ENCODE measurements at regions not wholly inside any gene's neighbourhood (a gene's known extent, or its start where the extent isn't known, plus 50 kb on each side); places are given as distances from the start of the nearest gene placed in this dataset.

DNA sequence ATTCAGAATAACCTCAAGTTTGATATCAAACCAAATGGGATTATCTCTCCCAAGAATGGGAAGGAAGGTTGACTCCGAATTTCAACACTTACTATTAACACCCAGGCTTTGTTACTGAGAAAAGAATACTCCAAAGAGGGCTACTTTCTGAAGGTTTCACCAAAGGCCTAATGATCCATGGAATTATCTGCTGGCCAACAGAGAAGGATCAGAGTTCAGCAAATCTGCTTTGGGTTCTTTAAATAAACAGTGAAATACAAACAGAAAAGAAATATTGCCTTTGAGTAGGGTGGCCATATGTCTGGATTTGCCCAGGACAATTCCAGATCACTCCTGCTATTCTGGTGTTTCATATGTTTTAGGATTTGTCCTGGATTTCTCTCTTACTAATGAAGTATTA, 564.5 kb upstream of the PSMD7 start:
- no peaks in the 10 kb centered on the region for H3K36me3 Mint-ChIP-seq (ENCODE audit: low read depth)
- no peak overlapping the region for H3K27ac Mint-ChIP-seq
- H3K9me3 Mint-ChIP-seq, result peaks cover 11% of the 10 kb centered on the region
- no peaks in the 10 kb centered on the region for H3K27me3 Mint-ChIP-seq (ENCODE audit: low read depth)
- no peak overlapping the region for H3K4me3 Mint-ChIP-seq
- H3K4me1 Mint-ChIP-seq (ENCODE audit: low read depth), result peaks cover 1% of the 10 kb centered on the region

DNA sequence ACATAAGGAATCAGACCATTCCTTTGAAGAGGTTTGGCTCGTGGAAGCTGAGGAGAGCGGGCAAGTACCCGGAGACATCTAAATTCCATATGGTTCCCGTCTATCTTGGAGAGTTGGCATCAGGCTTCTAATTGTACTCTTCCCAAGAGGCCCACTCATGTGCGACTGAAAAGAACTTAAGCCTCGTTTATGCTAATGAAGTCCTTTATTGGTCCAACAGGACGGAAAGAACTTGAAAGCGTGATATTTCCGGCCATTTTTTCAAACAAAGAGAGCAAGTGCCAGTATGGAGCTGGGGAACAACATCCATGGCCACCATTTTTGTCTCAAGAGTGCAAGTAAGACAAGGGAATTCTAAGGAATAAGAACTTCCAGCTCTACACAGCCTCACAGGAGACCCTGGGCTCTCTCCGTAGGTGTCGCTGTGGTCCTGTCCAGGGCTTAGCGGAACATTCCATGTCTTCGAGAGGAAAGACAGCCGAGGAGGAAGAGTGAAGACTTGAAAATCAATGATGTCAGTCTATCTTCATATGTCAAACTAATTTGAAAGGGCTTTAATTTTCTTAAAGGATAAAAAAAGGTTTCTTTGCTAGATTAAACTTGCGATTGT, 566.0 kb upstream of the PSMD7 start:
- H3K27ac Mint-ChIP-seq, result no peak overlapping the region
- H3K36me3 Mint-ChIP-seq (ENCODE audit: low read depth), result no peaks in the 10 kb centered on the region
- peaks cover 1% of the 10 kb centered on the region for H3K4me1 Mint-ChIP-seq (ENCODE audit: low read depth)
- H3K27me3 Mint-ChIP-seq (ENCODE audit: low read depth), result no peaks in the 10 kb centered on the region
- H3K9me3 Mint-ChIP-seq, result peaks cover 14% of the 10 kb centered on the region
- H3K4me3 Mint-ChIP-seq, result no peak overlapping the region

- Mint-ChIP-seq H3K4me1 (ENCODE audit: low read depth) (no peaks in the 10 kb centered on the region), H3K4me3 (no peak overlapping the region), H3K9me3 (peaks cover 15% of the 10 kb centered on the region), H3K36me3 (ENCODE audit: low read depth) (no peaks in the 10 kb centered on the region), H3K27ac (no peak overlapping the region), H3K27me3 (ENCODE audit: low read depth) (no peaks in the 10 kb centered on the region)
These were observed 571.5 kb upstream of the PSMD7 start for GRCh38 chr16:73725156-73725555.

DNA sequence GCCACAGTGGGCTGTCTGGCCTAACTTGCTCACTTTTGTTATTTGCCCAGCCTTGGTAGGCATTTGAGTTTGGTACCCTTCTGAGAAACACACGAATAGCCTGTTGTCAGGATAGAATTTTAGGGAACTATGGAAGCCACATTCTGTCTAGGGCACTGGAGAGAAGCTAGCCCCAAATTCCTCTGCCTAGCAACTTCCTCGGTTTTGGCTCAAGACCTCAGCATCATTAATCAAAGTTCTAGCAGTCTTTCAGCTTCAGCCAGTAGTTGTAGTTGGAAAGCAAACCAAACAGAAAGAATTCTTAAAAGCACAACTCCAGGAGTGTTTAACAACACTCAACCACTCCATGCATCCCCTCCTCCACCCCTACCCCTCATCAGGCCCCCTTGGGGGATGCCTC, 572.1 kb upstream of the PSMD7 start:
- H3K36me3 Mint-ChIP-seq (ENCODE audit: low read depth), result no peaks in the 10 kb centered on the region
- H3K9me3 Mint-ChIP-seq, result peaks cover 9% of the 10 kb centered on the region
- H3K4me3 Mint-ChIP-seq, result no peak overlapping the region
- H3K4me1 Mint-ChIP-seq (ENCODE audit: low read depth), result no peaks in the 10 kb centered on the region
- no peaks in the 10 kb centered on the region for H3K27me3 Mint-ChIP-seq (ENCODE audit: low read depth)
- no peak overlapping the region for H3K27ac Mint-ChIP-seq

GRCh38 chr16:73717266-73717974, 579.2 kb upstream of the PSMD7 start:
- H3K9me3 Mint-ChIP-seq, result peaks cover 8% of the 10 kb centered on the region
- no peaks in the 10 kb centered on the region for H3K36me3 Mint-ChIP-seq (ENCODE audit: low read depth)
- H3K27ac Mint-ChIP-seq, result no peak overlapping the region
- H3K4me1 Mint-ChIP-seq (ENCODE audit: low read depth), result no peaks in the 10 kb centered on the region
- no peaks in the 10 kb centered on the region for H3K27me3 Mint-ChIP-seq (ENCODE audit: low read depth)
- H3K4me3 Mint-ChIP-seq, result no peak overlapping the region

GRCh38 chr16:73714976-73715375, 581.6 kb upstream of the PSMD7 start:
- Mint-ChIP-seq H3K4me3 (no peak overlapping the region), H3K9me3 (peaks cover 8% of the 10 kb centered on the region), H3K27ac (no peak overlapping the region), H3K4me1 (ENCODE audit: low read depth) (no peaks in the 10 kb centered on the region), H3K36me3 (ENCODE audit: low read depth) (no peaks in the 10 kb centered on the region), H3K27me3 (ENCODE audit: low read depth) (no peaks in the 10 kb centered on the region)

DNA sequence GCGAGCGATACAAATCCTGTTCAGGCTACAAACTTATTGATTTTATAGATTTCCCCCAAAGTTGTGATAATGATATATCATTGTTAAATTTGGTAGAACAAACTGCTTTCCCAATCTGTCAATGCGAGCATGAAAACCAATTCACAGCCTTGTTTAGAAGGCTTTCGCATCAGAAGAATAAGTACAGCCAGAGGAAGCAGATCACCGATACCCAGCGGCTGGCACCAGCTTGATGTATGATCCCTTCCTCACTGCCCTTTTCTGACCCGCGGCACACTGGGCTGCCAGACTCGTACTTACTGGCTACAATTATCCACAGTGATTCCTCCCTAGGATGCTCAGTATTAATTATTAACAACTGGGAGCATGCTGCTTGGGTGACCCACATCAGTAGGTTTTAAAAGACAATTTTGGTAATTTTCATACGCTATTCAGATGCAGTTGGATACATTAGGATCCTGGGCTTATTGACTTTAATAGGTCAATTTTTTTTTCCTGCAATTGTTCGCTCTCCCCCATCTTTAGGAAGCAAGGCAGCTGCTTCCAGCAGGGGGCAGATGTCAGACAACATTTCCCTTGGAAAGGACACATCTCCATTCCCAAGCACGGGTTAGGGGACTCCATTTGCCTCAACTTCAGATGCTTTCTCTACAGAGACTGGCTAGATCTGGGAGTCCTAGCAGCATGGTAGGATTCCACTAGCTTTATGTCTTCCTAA, 582.7 kb upstream of the PSMD7 start:
- Mint-ChIP-seq H3K27me3 (ENCODE audit: low read depth) (no peaks in the 10 kb centered on the region), H3K27ac (no peak overlapping the region), H3K4me1 (ENCODE audit: low read depth) (no peaks in the 10 kb centered on the region), H3K9me3 (peaks cover 8% of the 10 kb centered on the region), H3K4me3 (no peak overlapping the region), H3K36me3 (ENCODE audit: low read depth) (no peaks in the 10 kb centered on the region)

- no peak overlapping the region for H3K4me3 Mint-ChIP-seq
- H3K9me3 Mint-ChIP-seq, result peaks cover 8% of the 10 kb centered on the region
- H3K4me1 Mint-ChIP-seq (ENCODE audit: low read depth), result no peaks in the 10 kb centered on the region
- no peaks in the 10 kb centered on the region for H3K36me3 Mint-ChIP-seq (ENCODE audit: low read depth)
- no peak overlapping the region for H3K27ac Mint-ChIP-seq
- no peaks in the 10 kb centered on the region for H3K27me3 Mint-ChIP-seq (ENCODE audit: low read depth)
These were observed 583.4 kb upstream of the PSMD7 start for GRCh38 chr16:73713251-73713650.

DNA sequence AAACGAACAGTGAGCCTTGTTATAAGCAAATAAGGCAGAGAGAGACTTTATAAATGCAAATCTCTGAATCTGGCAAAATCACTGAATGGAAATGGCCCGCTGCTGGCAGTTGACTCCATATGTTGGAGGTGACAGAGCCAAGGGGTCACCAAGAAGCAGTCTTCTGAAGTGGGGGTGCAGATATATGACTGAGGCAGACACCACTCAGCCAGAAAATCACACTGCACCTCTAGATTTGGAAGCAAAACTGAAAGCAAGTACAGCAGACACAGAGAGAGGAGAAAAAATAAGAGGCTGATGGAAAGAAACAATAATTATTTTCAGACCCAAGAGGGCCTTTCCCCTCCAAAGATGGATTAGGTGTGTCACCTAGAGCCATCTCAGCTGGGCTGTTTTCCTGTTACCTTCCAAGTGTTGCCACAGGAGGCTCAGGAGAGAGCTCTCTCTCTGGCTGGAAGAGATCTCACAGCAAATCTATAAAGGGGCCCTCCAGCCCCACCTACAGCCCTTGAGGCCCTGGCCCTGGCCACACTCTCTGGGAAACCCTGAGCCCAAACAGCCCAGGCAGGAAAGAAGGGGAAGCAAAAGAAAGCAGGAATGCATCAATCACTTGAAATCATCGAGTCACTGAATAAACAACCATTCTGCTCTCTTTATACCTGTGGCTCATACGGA, 585.1 kb upstream of the PSMD7 start:
- no peak overlapping the region for H3K4me3 Mint-ChIP-seq
- no peaks in the 10 kb centered on the region for H3K27me3 Mint-ChIP-seq (ENCODE audit: low read depth)
- H3K36me3 Mint-ChIP-seq (ENCODE audit: low read depth), result no peaks in the 10 kb centered on the region
- no peak overlapping the region for H3K27ac Mint-ChIP-seq
- H3K4me1 Mint-ChIP-seq (ENCODE audit: low read depth), result no peaks in the 10 kb centered on the region
- peaks cover 8% of the 10 kb centered on the region for H3K9me3 Mint-ChIP-seq

DNA sequence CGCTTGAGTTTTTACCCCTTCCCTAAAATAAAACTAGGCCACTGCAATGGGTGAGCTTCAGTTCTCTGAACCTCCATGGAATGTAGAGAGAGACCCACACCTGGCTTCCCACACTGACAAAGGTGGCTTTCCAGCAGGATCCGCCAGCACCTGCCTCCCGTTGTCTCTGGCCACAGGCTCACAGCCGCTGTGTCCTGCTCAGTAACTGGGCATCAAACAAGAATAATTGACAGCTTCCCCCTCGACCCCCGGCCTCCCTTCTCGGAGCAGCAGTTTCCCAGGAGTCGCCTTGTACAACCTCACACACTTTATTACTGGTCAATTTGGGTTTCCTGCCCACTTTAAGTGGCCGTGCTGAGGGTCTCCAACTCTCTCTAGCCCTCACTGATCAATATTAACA, 586.1 kb upstream of the PSMD7 start:
- Mint-ChIP-seq H3K27ac (no peak overlapping the region), H3K9me3 (peaks cover 4% of the 10 kb centered on the region), H3K27me3 (ENCODE audit: low read depth) (no peaks in the 10 kb centered on the region), H3K4me3 (no peak overlapping the region), H3K4me1 (ENCODE audit: low read depth) (no peaks in the 10 kb centered on the region), H3K36me3 (ENCODE audit: low read depth) (no peaks in the 10 kb centered on the region)

DNA sequence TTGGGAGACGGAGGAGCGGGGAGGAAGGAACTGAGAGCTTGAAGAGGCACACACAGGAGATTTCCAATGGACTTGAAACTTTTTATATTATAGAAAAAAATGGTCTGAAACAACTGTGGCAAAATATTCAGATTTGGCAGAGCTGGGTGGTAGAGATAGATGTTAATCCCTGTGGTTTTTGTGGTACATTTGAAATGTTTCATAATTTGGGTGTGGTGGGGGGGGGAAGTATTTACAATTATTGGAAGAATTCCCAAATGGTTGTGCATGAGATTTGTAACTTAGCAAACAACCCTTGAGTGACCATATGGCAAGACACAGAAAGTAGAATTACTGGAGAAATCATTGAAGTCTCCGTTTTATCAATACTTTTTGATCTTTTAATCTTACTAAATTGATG, 588.8 kb upstream of the PSMD7 start:
- H3K27me3 Mint-ChIP-seq (ENCODE audit: low read depth), result no peaks in the 10 kb centered on the region
- H3K4me1 Mint-ChIP-seq (ENCODE audit: low read depth), result no peaks in the 10 kb centered on the region
- no peaks in the 10 kb centered on the region for H3K36me3 Mint-ChIP-seq (ENCODE audit: low read depth)
- no peak overlapping the region for H3K27ac Mint-ChIP-seq
- H3K9me3 Mint-ChIP-seq, result no peaks in the 10 kb centered on the region
- H3K4me3 Mint-ChIP-seq, result no peak overlapping the region

GRCh38 chr16:73703891-73704290, 592.7 kb upstream of the PSMD7 start:
- Mint-ChIP-seq H3K27me3 (ENCODE audit: low read depth) (no peaks in the 10 kb centered on the region), H3K4me3 (no peak overlapping the region), H3K9me3 (no peaks in the 10 kb centered on the region), H3K36me3 (ENCODE audit: low read depth) (no peaks in the 10 kb centered on the region), H3K4me1 (ENCODE audit: low read depth) (no peaks in the 10 kb centered on the region), H3K27ac (no peak overlapping the region)

GRCh38 chr16:73697336-73697735, 599.3 kb upstream of the PSMD7 start:
- Mint-ChIP-seq H3K9me3 (peaks cover 11% of the 10 kb centered on the region), H3K27ac (no peak overlapping the region), H3K4me1 (ENCODE audit: low read depth) (no peaks in the 10 kb centered on the region), H3K4me3 (no peak overlapping the region), H3K36me3 (ENCODE audit: low read depth) (no peaks in the 10 kb centered on the region), H3K27me3 (ENCODE audit: low read depth) (no peaks in the 10 kb centered on the region)

GRCh38 chr16:73692861-73693260, 603.8 kb upstream of the PSMD7 start:
- Mint-ChIP-seq H3K4me3 (no peak overlapping the region), H3K36me3 (ENCODE audit: low read depth) (no peaks in the 10 kb centered on the region)

DNA sequence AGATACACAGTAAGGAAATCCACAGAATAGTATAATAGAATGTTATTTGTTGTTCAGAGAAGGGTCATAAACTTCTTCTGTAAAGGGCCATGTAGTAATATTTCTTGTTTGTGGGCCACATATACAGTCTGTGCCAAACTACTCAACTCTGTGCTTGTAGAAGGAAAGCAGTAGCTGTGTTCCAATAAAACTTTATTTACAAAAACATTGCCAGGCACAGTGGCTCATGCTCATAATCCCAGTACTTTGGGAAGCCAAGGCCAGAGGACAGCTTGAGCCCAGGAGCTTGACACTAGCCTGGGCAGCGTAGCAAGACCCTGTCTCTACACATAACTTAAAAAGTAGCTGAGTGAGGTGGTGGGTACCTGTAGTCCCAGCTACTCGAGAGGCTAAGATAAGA, 612.8 kb upstream of the PSMD7 start:
- Mint-ChIP-seq H3K27ac (no peak overlapping the region), H3K9me3 (no peaks in the 10 kb centered on the region), H3K4me3 (no peak overlapping the region), H3K4me1 (ENCODE audit: low read depth) (no peaks in the 10 kb centered on the region), H3K36me3 (ENCODE audit: low read depth) (no peaks in the 10 kb centered on the region), H3K27me3 (ENCODE audit: low read depth) (no peaks in the 10 kb centered on the region)

More at GRCh38 chr16:73692861-73693260, 603.8 kb upstream of the PSMD7 start:
- H3K27me3 Mint-ChIP-seq (ENCODE audit: low read depth), result no peaks in the 10 kb centered on the region
- peaks cover 11% of the 10 kb centered on the region for H3K9me3 Mint-ChIP-seq
- H3K27ac Mint-ChIP-seq, result no peak overlapping the region
- H3K4me1 Mint-ChIP-seq (ENCODE audit: low read depth), result no peaks in the 10 kb centered on the region
